ENCODE measurements at regions not wholly inside any gene's neighbourhood (a gene's known extent, or its start where the extent isn't known, plus 50 kb on each side); places are given as distances from the start of the nearest gene placed in this dataset.

DNA sequence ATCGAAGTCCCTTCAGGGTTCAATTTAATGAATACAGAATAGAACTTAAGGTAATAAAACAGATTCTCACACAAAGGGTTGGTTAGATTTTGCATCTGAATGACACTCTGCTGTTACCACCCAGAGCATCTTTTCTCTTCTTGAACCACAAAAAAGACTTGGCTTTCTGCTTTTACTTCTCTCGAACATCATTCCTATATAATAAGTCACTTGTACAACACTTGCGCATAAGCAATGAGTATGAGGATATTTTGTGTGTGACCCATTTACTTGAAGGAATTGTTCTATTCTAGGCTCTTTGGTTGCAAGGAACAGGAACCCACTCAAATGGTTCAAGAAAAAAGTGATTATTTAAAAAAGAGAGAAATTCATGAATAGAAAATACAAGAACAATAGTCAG, 126.2 kb downstream of the NUP35 start:
- TF ChIP-seq, protein P1, sequence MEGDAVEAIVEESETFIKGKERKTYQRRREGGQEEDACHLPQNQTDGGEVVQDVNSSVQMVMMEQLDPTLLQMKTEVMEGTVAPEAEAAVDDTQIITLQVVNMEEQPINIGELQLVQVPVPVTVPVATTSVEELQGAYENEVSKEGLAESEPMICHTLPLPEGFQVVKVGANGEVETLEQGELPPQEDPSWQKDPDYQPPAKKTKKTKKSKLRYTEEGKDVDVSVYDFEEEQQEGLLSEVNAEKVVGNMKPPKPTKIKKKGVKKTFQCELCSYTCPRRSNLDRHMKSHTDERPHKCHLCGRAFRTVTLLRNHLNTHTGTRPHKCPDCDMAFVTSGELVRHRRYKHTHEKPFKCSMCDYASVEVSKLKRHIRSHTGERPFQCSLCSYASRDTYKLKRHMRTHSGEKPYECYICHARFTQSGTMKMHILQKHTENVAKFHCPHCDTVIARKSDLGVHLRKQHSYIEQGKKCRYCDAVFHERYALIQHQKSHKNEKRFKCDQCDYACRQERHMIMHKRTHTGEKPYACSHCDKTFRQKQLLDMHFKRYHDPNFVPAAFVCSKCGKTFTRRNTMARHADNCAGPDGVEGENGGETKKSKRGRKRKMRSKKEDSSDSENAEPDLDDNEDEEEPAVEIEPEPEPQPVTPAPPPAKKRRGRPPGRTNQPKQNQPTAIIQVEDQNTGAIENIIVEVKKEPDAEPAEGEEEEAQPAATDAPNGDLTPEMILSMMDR (conservative IDR thresholded peaks at IDR 0.05; ENCODE audit: low read depth, low read length), result no peak
- DNase-seq (ENCODE audit: low read depth), result no peak
- no peak overlapping the region for H3K4me3 ChIP-seq (ENCODE audit: low read depth, low read length)

DNA sequence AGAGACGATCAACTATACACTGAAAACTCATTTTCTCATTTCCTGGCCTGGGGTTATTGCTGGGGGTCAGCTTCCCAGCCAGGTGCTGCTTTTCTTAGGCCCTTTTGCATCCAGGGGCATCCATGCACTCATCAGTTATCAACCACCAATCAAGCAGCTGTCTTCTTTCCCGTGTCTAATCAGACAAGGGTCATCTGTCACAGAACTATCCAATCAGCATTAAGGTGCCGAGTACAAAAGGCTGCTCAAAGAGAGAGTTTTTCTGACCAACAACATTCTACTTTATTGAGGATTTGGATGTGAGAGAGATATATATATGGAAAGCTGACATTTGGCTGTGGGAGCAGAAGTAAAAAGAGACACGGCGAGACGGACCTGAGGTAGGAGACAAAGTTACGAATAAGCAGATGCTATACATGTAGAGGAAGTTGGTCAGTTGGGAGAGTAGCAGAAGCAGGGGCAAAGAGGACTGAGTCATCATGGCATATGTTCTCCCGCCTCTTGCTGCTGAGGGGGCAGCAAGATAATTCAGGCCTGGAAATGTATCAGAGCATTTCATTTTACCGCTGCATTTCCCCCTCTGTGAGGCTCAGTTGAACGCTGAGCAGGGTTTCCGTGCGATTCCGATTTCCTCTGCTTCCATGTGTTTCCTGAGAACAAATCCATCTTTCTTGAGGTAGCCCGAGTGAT, 129.3 kb downstream of the NUP35 start:
- TF ChIP-seq, protein P1 (conservative IDR thresholded peaks at IDR 0.05; ENCODE audit: low read depth, low read length), result no peak
- no peak overlapping the region for H3K4me3 ChIP-seq (ENCODE audit: low read depth, low read length)
- no peak for DNase-seq (ENCODE audit: low read depth)

DNA sequence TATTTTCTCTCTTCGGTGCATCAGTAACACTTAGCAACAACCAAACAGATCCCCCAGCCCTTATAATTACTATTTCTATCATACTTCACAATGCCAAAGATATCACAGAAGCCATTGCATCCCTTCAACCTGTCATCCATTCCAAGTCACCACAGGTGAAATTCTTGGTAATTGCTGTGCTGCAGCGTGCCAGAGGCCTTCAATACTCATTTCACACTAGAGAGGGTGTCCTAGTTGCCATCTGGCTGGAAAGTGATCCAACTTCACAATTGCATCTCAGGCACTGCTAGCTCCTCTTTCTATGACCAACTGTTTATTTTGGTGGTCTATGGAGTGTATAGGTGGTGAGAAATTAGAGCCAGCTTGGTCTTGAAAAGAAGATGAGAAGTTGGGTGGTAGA, 131.2 kb downstream of the NUP35 start:
- no peak overlapping the region for H3K4me3 ChIP-seq (ENCODE audit: low read depth, low read length)
- TF ChIP-seq, protein P1 (conservative IDR thresholded peaks at IDR 0.05; ENCODE audit: low read depth, low read length), result no peak
- no peak for DNase-seq (ENCODE audit: low read depth)

DNA sequence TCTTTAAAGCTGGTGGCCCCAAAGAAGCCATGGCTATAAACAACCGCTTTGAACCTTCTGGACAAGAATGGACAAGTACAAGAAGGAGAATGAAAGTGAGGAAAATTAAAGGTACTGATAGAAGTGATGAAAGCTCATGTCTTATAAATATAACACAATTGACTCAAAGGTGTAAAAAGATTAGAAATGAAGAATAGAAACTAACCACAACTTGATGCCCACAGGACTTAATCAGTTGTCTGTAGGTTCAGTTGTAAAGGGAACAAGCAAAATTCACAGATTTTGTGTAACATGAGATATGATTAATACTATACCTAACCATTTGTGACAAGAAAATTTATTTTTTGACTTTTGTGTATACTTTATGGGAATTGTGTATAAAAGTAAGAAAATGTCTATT, 135.7 kb downstream of the NUP35 start:
- TF ChIP-seq, protein P1 (conservative IDR thresholded peaks at IDR 0.05; ENCODE audit: low read depth, low read length), result no peak
- H3K4me3 ChIP-seq (ENCODE audit: low read depth, low read length), result no peak overlapping the region
- no peak for DNase-seq (ENCODE audit: low read depth)

DNA sequence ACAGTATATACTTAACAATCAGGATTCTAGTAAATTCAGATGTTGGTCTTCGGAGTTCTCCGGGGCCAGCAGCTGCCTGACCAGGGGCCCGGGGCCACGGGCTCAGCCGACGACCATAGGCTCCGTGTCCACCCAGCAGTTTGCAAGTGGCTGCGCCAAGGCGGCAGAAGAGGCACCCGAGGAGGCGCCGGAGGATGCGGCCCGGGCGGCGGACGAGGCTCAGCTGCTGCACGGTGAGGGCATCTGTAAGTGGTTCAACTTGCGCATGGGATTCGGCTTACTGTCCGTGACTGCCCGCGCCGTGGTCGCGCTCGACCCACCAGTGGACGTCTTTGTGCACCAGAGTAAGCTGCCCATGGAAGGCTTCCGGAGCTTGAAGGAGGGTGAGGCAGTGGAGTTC, 136.3 kb downstream of the NUP35 start:
- no peak overlapping the region for H3K4me3 ChIP-seq (ENCODE audit: low read depth, low read length)
- TF ChIP-seq, protein P1 (conservative IDR thresholded peaks at IDR 0.05; ENCODE audit: low read depth, low read length), result no peak
- DNase-seq (ENCODE audit: low read depth), result no peak

DNA sequence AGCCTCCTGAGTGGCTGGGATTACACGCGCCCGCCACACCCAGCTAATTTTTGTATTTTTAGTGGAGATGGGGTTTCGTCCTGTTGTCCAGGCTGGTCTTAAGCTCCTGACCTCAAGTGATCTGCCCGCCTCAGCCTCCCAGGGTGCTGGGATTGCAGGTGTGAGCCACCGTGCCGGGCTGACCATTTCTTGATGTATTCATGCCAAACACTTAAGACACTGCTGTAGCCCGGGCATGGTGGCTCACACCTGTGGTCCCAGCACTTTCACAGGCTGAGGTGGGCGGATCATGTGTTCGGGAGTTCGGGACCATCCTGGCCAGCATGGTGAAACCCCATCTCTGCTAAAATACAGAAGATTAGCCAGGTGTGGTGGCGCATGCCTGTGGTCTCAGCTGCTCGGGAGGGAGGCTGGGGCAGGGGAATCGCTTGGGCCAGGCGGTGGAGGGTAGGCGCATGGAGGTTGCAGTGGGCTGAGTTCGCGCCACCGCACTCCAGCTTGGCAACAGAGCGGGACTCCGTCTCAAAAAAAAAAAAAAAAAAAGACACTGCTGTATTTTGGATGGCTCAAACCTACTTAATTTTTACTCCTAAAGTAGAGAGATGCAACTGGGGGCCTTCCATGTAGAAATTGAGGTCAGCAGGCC, 140.8 kb downstream of the NUP35 start:
- TF ChIP-seq, protein P1 (conservative IDR thresholded peaks at IDR 0.05; ENCODE audit: low read depth, low read length), result no peak
- H3K4me3 ChIP-seq (ENCODE audit: low read depth, low read length), result no peak overlapping the region
- DNase-seq (ENCODE audit: low read depth), result no peak

All from epithelial cell of proximal tubule (primary cell).